ENCODE measurements at regions not wholly inside any gene's neighbourhood (a gene's known extent, or its start where the extent isn't known, plus 50 kb on each side); places are given as distances from the start of the nearest gene placed in this dataset.

- Histone ChIP-seq H3K18ac (ENCODE audit: insufficient read length, low read depth, low read length) (no peak overlapping the region), H2BK5ac (ENCODE audit: insufficient read length, low read length) (no peak overlapping the region), H4K91ac (ENCODE audit: insufficient read length, low read depth, low read length) (no peak overlapping the region), H3K79me2 (ENCODE audit: insufficient read depth, low read length) (no peaks in the 10 kb centered on the region), H2BK120ac (ENCODE audit: low read depth, low read length, poor library complexity, severe bottlenecking) (no peak overlapping the region), H3K9ac (ENCODE audit: extremely low read depth, insufficient read length, low read length) (no peak overlapping the region), H3T11ph (ENCODE audit: low read length) (no peak overlapping the region), H2AFZ (ENCODE audit: low read length) (no peak overlapping the region), H2BK15ac (ENCODE audit: low read depth, low read length) (no peak overlapping the region), H3K56ac (ENCODE audit: insufficient read length, low read depth, low read length) (no peak overlapping the region), H2AK5ac (ENCODE audit: insufficient read length, low read length) (no peak overlapping the region), H4K5ac (ENCODE audit: insufficient read length, low read depth, low read length) (no peak overlapping the region), H2BK20ac (ENCODE audit: low read depth, low read length, poor library complexity, severe bottlenecking) (no peak overlapping the region), H3K4ac (ENCODE audit: low read depth, low read length) (no peak overlapping the region), H3K27me3 (ENCODE audit: insufficient read depth, low read length) (no peaks in the 10 kb centered on the region), H3K23me2 (ENCODE audit: insufficient read length, low read depth, low read length, poor library complexity, severe bottlenecking) (no peaks in the 10 kb centered on the region), H3K14ac (ENCODE audit: insufficient read depth, low read length) (no peak overlapping the region), H3K27ac (ENCODE audit: insufficient read length, low read depth, low read length) (no peak overlapping the region), H4K8ac (replicated peaks; ENCODE audit: insufficient read length, low read depth, low read length) (no peak overlapping the region), H3K79me1 (ENCODE audit: insufficient read depth, low read depth, low read length, poor library complexity, severe bottlenecking) (no peaks in the 10 kb centered on the region), H2BK12ac (ENCODE audit: insufficient read length, low read depth, low read length) (no peak overlapping the region), H3K4me1 (ENCODE audit: insufficient read depth, low read length) (no peaks in the 10 kb centered on the region), H3K4me2 (ENCODE audit: insufficient read depth, insufficient read length, low read length) (no peak overlapping the region), H4K20me1 (ENCODE audit: control insufficient read depth, insufficient read depth, insufficient read length) (no peaks in the 10 kb centered on the region), H3K9me3 (ENCODE audit: control insufficient read depth, low read depth, low read length) (no peaks in the 10 kb centered on the region), H3K23ac (ENCODE audit: insufficient read length, low read depth, low read length) (no peak overlapping the region)
- no peaks in the 10 kb centered on the region for H3K36me3 Mint-ChIP-seq (ENCODE audit: insufficient read depth in 1 of 3, low read depth in 3 of 3)
- no peaks in the 10 kb centered on the region for H3K27me3 Mint-ChIP-seq (ENCODE audit: low read depth)
- H3K9me3 Mint-ChIP-seq, result no peaks in the 10 kb centered on the region
- no peak for TF ChIP-seq CTCF (conservative IDR thresholded peaks at IDR 0.05)
- no peaks in the 10 kb centered on the region for H3K4me1 Mint-ChIP-seq
- H3K27ac Mint-ChIP-seq, result no peak overlapping the region
- WGBS (ENCODE audit: extremely low coverage, insufficient read length, low lambda C conversion rate), result no CpG with 5 or more reads among the region's 2 CpGs
- DNase-seq, result no peak
- H3K4me3 Mint-ChIP-seq, result no peak overlapping the region
Observed at GRCh38 chr2:18106841-18107240, 228.4 kb downstream of the KCNS3 start.
